HepG2 (cell line): ENCODE measurements at regions not wholly inside any gene's neighbourhood (a gene's known extent, or its start where the extent isn't known, plus 50 kb on each side); places are given as distances from the start of the nearest gene placed in this dataset.

Experiments used
- ATAC-seq: fragments of 200-7000 bp; cut with Tn5 transposase; 3 replicates; pipeline ENCODE4 v1.9.1; 2020; ENCODE audit warnings: mild to moderate bottlenecking, moderate library complexity
- BruUV-seq: library from RNA; stranded (reverse); fragments of 400-500 nt; replicated peaks from 2 replicates; lab custom pipeline; 2021; lab: Mats Ljungman, UMichigan
- CTCF ChIA-PET: fragments of 300-600 bp; formaldehyde crosslinking; extraction: SDS; loops from one replicate; lab custom pipeline; 2021; ENCODE audit warnings: low total read pairs, inconsistent platforms, low intra/inter-chr PET ratio; lab: Yijun Ruan, JAX
- POLR2A ChIA-PET: fragments of 350-600 bp; sonication (Branson Sonifier 250); formaldehyde crosslinking; loops from one replicate; lab custom pipeline; 2020; ENCODE audit warnings: antibody characterized with exemption, inconsistent platforms; lab: Yijun Ruan, JAX
- DNase-seq: peaks from one replicate; pipeline ENCODE4 v3.0.0-alpha.2; 2015; ENCODE audit warnings: low spot score
- FAIRE-seq: peaks from 3 replicates; lab custom pipeline; 2011; peaks lifted over from hg19 to GRCh38; lab: Jason Lieb, UNC
- H2AFZ ChIP-seq: one replicate; pipeline ENCODE4 v1.6.1; 2011; ENCODE audit warnings: low read length, inconsistent platforms
- H3K27ac ChIP-seq: fragments of 300-600 bp; 3 replicates; pipeline ENCODE4 v1.8.0; 2011; ENCODE audit warnings: mixed run types, mild to moderate bottlenecking, mixed read lengths, low read length, inconsistent platforms; ENCODE audit not compliant: insufficient read depth; ENCODE audit errors: extremely low read length
- H3K27me3 ChIP-seq, 2 experiments: fragments of 200-600 bp in 1 of 2; 2 replicates in 1 of 2; 3 replicates in 1 of 2; pipeline versions ENCODE4 v1.6.0 to v1.8.0; 2011; ENCODE audit warnings: low read length in 2 of 2, mild to moderate bottlenecking in 2 of 2, moderate library complexity in 2 of 2, inconsistent platforms in 1 of 2; ENCODE audit not compliant: insufficient read depth in 2 of 2, control insufficient read depth in 1 of 2
- H3K36me3 ChIP-seq, 2 experiments: fragments of 200-600 bp in 1 of 2; replicated peaks in 1 of 2; 2 replicates in 1 of 2; 3 replicates in 1 of 2; pipeline versions ENCODE4 v1.5.1 to v1.8.0; 2011; ENCODE audit warnings: low read length in 2 of 2, inconsistent platforms in 1 of 2; ENCODE audit not compliant: insufficient read depth in 2 of 2, control insufficient read depth in 1 of 2
- H3K4me1 ChIP-seq: 2 replicates; pipeline ENCODE4 v1.5.1; 2012; ENCODE audit warnings: low read length, inconsistent platforms; ENCODE audit not compliant: insufficient read depth
- H3K4me2 ChIP-seq: 2 replicates; pipeline ENCODE4 v1.6.0; 2011; ENCODE audit warnings: low read depth, low read length, inconsistent platforms
- H3K4me3 ChIP-seq, 3 experiments: fragments of 200-600 bp in 1 of 3; sonication (generic), shearing (Covaris generic) in 1 of 3; replicated peaks in 1 of 3; 2 replicates each; pipeline ENCODE4 v1.5.1; 2011 to 2016; ENCODE audit warnings: low read length in 3 of 3, inconsistent platforms in 2 of 3, low read depth in 2 of 3, mild to moderate bottlenecking in 2 of 3, control low read depth in 1 of 3, mixed read lengths in 1 of 3; ENCODE audit not compliant: insufficient read depth in 1 of 3
- H3K79me2 ChIP-seq: one replicate; pipeline ENCODE4 v1.6.1; 2011; ENCODE audit warnings: low read length, inconsistent platforms; ENCODE audit not compliant: insufficient read depth
- H3K9ac ChIP-seq: 2 replicates; pipeline ENCODE4 v1.6.0; 2011; ENCODE audit warnings: mild to moderate bottlenecking, low read depth, low read length, inconsistent platforms; ENCODE audit not compliant: insufficient read depth
- H3K9me3 ChIP-seq: 2 replicates; pipeline ENCODE4 v1.5.1; 2012; ENCODE audit warnings: mild to moderate bottlenecking, low read length
- H4K20me1 ChIP-seq: 2 replicates; pipeline ENCODE4 v1.6.0; 2011; ENCODE audit warnings: inconsistent platforms, mild to moderate bottlenecking, low read length, moderate library complexity; ENCODE audit not compliant: insufficient read depth
- DR1 ChIP-seq: sonication (generic); formaldehyde crosslinking; IDR thresholded peaks from 2 replicates; pipeline ENCODE4 v1.8.0; 2021; ENCODE audit warnings: mild to moderate bottlenecking, missing genetic modification reagents, inconsistent platforms
- FOXM1 ChIP-seq: sonication (generic); formaldehyde crosslinking; IDR thresholded peaks from 2 replicates; pipeline ENCODE4 v1.5.0; 2020; ENCODE audit warnings: missing genetic modification reagents
- ONECUT2 ChIP-seq: sonication (generic); formaldehyde crosslinking; IDR thresholded peaks from 2 replicates; pipeline ENCODE4 v1.4.0; 2020; ENCODE audit warnings: missing genetic modification reagents
- PAWR ChIP-seq: sonication (generic); formaldehyde crosslinking; IDR thresholded peaks from 2 replicates; pipeline ENCODE4 v1.4.0; 2020; ENCODE audit warnings: missing genetic modification reagents, mild to moderate bottlenecking, borderline replicate concordance
- WGBS: methylation state at CpG from one replicate; pipeline ENCODE4 v1.1.6; 2017; ENCODE audit warnings: low lambda C conversion rate; 5-methylcytosine and 5-hydroxymethylcytosine counted together
- in situ Hi-C: cut with HindIII; loops from 2 replicates; pipeline ENCODE4 v1.10.0; 2017; ENCODE audit warnings: low pct_unique_long_range_greater_than_20kb; ENCODE audit not compliant: extremely low pct_ligation_motif_present
- intact Hi-C: fragments of 100-400 bp; cut with micrococcal nuclease; formaldehyde crosslinking; loops from one replicate; pipeline ENCODE4 v1.10.0; 2022; ENCODE audit not compliant: unreplicated experiment
- TF ChIP-seq, protein P1 (sequence below): sonication (generic); formaldehyde crosslinking; IDR thresholded peaks from 2 replicates; pipeline ENCODE4 v1.4.0; 2020; ENCODE audit warnings: missing genetic modification reagents
- TF ChIP-seq, protein P2 (sequence below): sonication (generic); formaldehyde crosslinking; conservative IDR thresholded peaks from 2 replicates; pipeline ENCODE4 v1.8.0; 2022; ENCODE audit warnings: mild to moderate bottlenecking, moderate library complexity, missing genetic modification reagents

DNA sequence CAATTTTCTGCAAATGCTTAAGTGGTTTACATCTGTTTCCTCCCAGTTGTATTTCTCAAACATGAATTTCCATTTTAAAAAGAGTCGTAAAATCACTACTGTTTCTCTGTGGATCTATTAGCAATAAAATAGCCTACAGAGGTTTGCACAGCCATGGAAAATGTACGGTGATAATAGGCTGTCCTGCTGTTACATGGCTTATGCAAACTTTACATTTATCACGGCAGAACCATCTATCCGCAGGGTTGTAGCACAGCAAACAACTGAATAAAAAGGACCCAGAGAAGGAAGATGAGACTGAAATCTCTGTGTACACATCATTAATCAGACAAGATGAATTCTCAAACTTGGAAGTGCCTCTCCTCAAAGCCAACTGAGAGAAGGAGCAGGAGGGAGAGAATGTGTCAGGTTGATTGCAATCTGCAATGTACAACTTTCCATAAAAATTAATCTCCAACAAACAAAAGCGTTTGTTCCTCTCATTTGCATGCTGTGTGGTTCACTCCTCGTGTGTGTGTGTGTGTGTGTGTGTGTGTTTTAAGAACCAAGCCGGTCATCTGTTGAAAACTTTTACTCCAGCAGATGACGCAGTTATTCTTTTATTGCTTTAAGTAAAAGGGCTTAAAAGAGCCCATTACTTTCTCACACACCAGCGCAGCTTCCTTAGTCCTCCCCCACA is 279.3 kb downstream of the SKAP2 start (continued):
- TF ChIP-seq, protein P1, sequence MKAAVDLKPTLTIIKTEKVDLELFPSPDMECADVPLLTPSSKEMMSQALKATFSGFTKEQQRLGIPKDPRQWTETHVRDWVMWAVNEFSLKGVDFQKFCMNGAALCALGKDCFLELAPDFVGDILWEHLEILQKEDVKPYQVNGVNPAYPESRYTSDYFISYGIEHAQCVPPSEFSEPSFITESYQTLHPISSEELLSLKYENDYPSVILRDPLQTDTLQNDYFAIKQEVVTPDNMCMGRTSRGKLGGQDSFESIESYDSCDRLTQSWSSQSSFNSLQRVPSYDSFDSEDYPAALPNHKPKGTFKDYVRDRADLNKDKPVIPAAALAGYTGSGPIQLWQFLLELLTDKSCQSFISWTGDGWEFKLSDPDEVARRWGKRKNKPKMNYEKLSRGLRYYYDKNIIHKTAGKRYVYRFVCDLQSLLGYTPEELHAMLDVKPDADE: no peak
- TF ChIP-seq DR1 (CRISPR knock-in tag) (no peak), PAWR (CRISPR knock-in tag) (no peak), ONECUT2 (CRISPR knock-in tag) (no peak), FOXM1 (CRISPR knock-in tag) (no peak)

DNA sequence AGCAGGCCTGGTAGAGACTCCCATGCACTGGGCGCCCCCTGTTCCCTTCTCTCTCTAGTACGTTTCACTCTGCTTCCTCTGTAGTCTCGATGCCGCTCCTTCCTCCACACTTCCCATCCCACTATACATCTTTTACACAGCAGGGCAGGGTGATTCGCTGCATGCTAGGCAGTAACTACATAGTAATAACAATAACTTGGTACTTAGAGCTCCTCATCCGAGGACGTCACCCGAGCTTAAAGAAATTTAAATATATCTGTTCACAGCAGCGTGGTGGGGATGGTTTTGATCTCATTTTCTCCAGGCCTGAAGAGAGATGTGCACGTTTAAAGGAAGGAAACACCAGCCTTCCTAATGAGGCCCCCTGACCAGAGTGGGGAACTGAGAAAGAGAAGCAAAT is 276.9 kb downstream of the SKAP2 start:
- WGBS: 18% methylated on average over 10 of the region's 10 CpGs
- CTCF ChIA-PET: no interaction called here
- BruUV-seq: no TSS peak

More for the DNA sequence above, 276.9 kb downstream of the SKAP2 start:
- Histone ChIP-seq H3K36me3 (no peaks in the 10 kb centered on the region), H3K27me3 (peaks cover 0 to 26% of the 10 kb centered on the region in 2 experiments; a peak in 4 of 5 replicates), H3K79me2 (no peaks in the 10 kb centered on the region), H3K9me3 (no peaks in the 10 kb centered on the region), H4K20me1 (no peaks in the 10 kb centered on the region), H2AFZ (no peak overlapping the region), H3K4me1 (no peaks in the 10 kb centered on the region), H3K27ac (no peak overlapping the region), H3K4me2 (no peak overlapping the region), H3K9ac (no peak overlapping the region), H3K4me3 (no peak overlapping the region)
- intact Hi-C loops (no loop called here), in situ Hi-C loops (no loop called here)
- DNase-seq: no peak
- no peak for FAIRE-seq
- POLR2A ChIA-PET: no interaction called here
- TF ChIP-seq, protein P2, sequence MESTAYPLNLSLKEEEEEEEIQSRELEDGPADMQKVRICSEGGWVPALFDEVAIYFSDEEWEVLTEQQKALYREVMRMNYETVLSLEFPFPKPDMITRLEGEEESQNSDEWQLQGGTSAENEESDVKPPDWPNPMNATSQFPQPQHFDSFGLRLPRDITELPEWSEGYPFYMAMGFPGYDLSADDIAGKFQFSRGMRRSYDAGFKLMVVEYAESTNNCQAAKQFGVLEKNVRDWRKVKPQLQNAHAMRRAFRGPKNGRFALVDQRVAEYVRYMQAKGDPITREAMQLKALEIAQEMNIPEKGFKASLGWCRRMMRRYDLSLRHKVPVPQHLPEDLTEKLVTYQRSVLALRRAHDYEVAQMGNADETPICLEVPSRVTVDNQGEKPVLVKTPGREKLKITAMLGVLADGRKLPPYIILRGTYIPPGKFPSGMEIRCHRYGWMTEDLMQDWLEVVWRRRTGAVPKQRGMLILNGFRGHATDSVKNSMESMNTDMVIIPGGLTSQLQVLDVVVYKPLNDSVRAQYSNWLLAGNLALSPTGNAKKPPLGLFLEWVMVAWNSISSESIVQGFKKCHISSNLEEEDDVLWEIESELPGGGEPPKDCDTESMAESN (CRISPR knock-in tag): no peak
- ATAC-seq: no peak
